Lower leg skin (tissue), 3 donors: ENCODE measurements at regions not wholly inside any gene's neighbourhood (a gene's known extent, or its start where the extent isn't known, plus 50 kb on each side); places are given as distances from the start of the nearest gene placed in this dataset.

Experiments used
- CTCF ChIP-seq, 3 donors: fragments of 450-650 bp; IDR thresholded peaks; one replicate each; pipeline ENCODE4 v1.5.1; 2016; ENCODE audit warnings: antibody characterized with exemption in 3 of 3, mild to moderate bottlenecking in 3 of 3, moderate library complexity in 2 of 3
- POLR2A ChIP-seq, 2 donors: fragments of 450-650 bp; IDR thresholded peaks; one replicate each; pipeline ENCODE4 v1.6.1; 2016 to 2017; ENCODE audit warnings: antibody characterized with exemption in 2 of 2, mild to moderate bottlenecking in 1 of 2, moderate library complexity in 1 of 2

GRCh38 chr3:22608093-22608492 lies 595.0 kb upstream of the UBE2E2 start:
- TF ChIP-seq CTCF (IDR thresholded peaks at IDR 0.05): no peak
- no peak for TF ChIP-seq POLR2A (IDR thresholded peaks at IDR 0.05)
